ENCODE measurements at regions not wholly inside any gene's neighbourhood (a gene's known extent, or its start where the extent isn't known, plus 50 kb on each side); places are given as distances from the start of the nearest gene placed in this dataset.

GRCh38 chr1:209074575-209075250, 508.8 kb upstream of the CAMK1G start:
- no peaks in the 10 kb centered on the region for H3K27me3 Mint-ChIP-seq
- no peaks in the 10 kb centered on the region for H3K9me3 Mint-ChIP-seq (ENCODE audit: low read depth)
- no peaks in the 10 kb centered on the region for H3K4me1 Mint-ChIP-seq (ENCODE audit: low read depth)
- no peak for TF ChIP-seq CTCF (IDR thresholded peaks at IDR 0.05; ENCODE audit: unreplicated experiment)
- DNase-seq (ENCODE audit: low spot score, unreplicated experiment): no peak
- H3K27ac Mint-ChIP-seq: no peak overlapping the region
- H3K36me3 Mint-ChIP-seq (ENCODE audit: insufficient read depth): no peaks in the 10 kb centered on the region
- no peak overlapping the region for H3K4me3 Mint-ChIP-seq (ENCODE audit: low read depth)

- H3K36me3 Mint-ChIP-seq (ENCODE audit: insufficient read depth): no peaks in the 10 kb centered on the region
Measured at GRCh38 chr1:209076688-209077087, 506.8 kb upstream of the CAMK1G start.

DNA sequence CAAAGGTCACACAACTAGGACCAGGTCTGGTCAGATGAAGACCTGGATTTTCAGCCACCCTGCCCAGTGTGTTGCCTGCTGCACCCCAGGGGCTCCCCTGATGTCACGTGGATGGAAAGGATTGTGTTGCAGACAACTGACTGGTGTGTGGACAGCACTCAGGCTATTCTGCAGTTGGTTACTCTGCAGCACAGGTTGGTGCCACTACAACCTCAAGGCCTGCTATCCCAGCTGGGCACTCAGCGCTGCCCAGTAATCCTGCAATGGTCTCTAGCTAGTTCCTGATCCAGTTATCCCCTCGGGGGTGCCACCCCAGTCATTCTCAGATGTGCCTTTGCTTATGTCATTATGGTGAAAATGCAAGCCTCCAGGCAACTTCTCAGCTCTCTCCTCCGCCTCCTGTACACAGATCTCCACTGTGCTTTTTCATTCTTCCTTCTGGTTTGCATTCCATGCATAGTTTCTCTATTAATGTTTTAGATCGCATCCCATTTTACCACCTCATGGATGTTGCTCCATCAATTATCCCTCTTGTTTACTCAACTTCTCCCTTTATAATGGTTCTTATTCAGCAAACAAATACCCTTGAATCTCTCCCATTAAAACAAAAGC, 503.2 kb upstream of the CAMK1G start:
- Mint-ChIP-seq H3K36me3 (ENCODE audit: insufficient read depth) (no peaks in the 10 kb centered on the region), H3K4me3 (ENCODE audit: low read depth) (no peak overlapping the region), H3K27ac (no peak overlapping the region), H3K27me3 (no peaks in the 10 kb centered on the region), H3K9me3 (ENCODE audit: low read depth) (no peaks in the 10 kb centered on the region), H3K4me1 (ENCODE audit: low read depth) (no peaks in the 10 kb centered on the region)
- TF ChIP-seq CTCF (IDR thresholded peaks at IDR 0.05; ENCODE audit: unreplicated experiment): no peak
- no peak for DNase-seq (ENCODE audit: low spot score, unreplicated experiment)

More at GRCh38 chr1:209076688-209077087, 506.8 kb upstream of the CAMK1G start:
- H3K27me3 Mint-ChIP-seq: no peaks in the 10 kb centered on the region
- no peak overlapping the region for H3K27ac Mint-ChIP-seq
- peak; percentile 9 for TF ChIP-seq CTCF (IDR thresholded peaks at IDR 0.05; ENCODE audit: unreplicated experiment)
- no peak overlapping the region for H3K4me3 Mint-ChIP-seq (ENCODE audit: low read depth)
- H3K9me3 Mint-ChIP-seq (ENCODE audit: low read depth): no peaks in the 10 kb centered on the region
- H3K4me1 Mint-ChIP-seq (ENCODE audit: low read depth): no peaks in the 10 kb centered on the region
- DNase-seq (ENCODE audit: low spot score, unreplicated experiment): no peak

- TF ChIP-seq CTCF (IDR thresholded peaks at IDR 0.05; ENCODE audit: unreplicated experiment): no peak
- no peaks in the 10 kb centered on the region for H3K4me1 Mint-ChIP-seq (ENCODE audit: low read depth)
- no peak for DNase-seq (ENCODE audit: low spot score, unreplicated experiment)
- H3K36me3 Mint-ChIP-seq (ENCODE audit: insufficient read depth): no peaks in the 10 kb centered on the region
- H3K9me3 Mint-ChIP-seq (ENCODE audit: low read depth): no peaks in the 10 kb centered on the region
- H3K27me3 Mint-ChIP-seq: no peaks in the 10 kb centered on the region
- H3K27ac Mint-ChIP-seq: no peak overlapping the region
- H3K4me3 Mint-ChIP-seq (ENCODE audit: low read depth): no peak overlapping the region
Measured at GRCh38 chr1:209086486-209087192, 496.9 kb upstream of the CAMK1G start.

GRCh38 chr1:209094384-209094783, 489.1 kb upstream of the CAMK1G start:
- no peaks in the 10 kb centered on the region for H3K36me3 Mint-ChIP-seq (ENCODE audit: insufficient read depth)
- H3K4me3 Mint-ChIP-seq (ENCODE audit: low read depth): no peak overlapping the region
- H3K27me3 Mint-ChIP-seq: no peaks in the 10 kb centered on the region
- no peaks in the 10 kb centered on the region for H3K9me3 Mint-ChIP-seq (ENCODE audit: low read depth)
- TF ChIP-seq CTCF (IDR thresholded peaks at IDR 0.05; ENCODE audit: unreplicated experiment): peak; percentile 23
- no peak for DNase-seq (ENCODE audit: low spot score, unreplicated experiment)
- no peak overlapping the region for H3K27ac Mint-ChIP-seq
- H3K4me1 Mint-ChIP-seq (ENCODE audit: low read depth): peaks cover 4% of the 10 kb centered on the region
